H1 (cell line): ENCODE measurements at regions not wholly inside any gene's neighbourhood (a gene's known extent, or its start where the extent isn't known, plus 50 kb on each side); places are given as distances from the start of the nearest gene placed in this dataset.

ENCODE experiments used
- HDAC2 ChIP-seq, 2 experiments: fragments of 300-600 bp in 1 of 2; sonication (generic) in 1 of 2; IDR thresholded peaks; 2 replicates each; pipeline ENCODE4 v1.6.1; 2011 to 2012; ENCODE audit warnings: low read depth in 2 of 2, low read length in 2 of 2, mild to moderate bottlenecking in 2 of 2, moderate library complexity in 2 of 2, borderline replicate concordance in 1 of 2, inconsistent platforms in 1 of 2
- KDM4A ChIP-seq: IDR thresholded peaks from one replicate; pipeline ENCODE4 v1.7.1; 2012; ENCODE audit warnings: low read depth, mild to moderate bottlenecking, moderate library complexity, low read length, inconsistent platforms; ENCODE audit not compliant: severe bottlenecking
- YY1 ChIP-seq: IDR thresholded peaks from 2 replicates; pipeline ENCODE4 v1.6.1; 2011; ENCODE audit warnings: low read depth, mild to moderate bottlenecking, low read length

GRCh38 chr13:79673993-79674377 is 193.0 kb downstream of the NDFIP2 start (continued):
- TF ChIP-seq KDM4A (no peak), HDAC2 (IDR thresholded peaks at IDR 0.05; ENCODE audit: borderline replicate concordance in 1 of 2, low read depth in 2 of 2, low read length in 2 of 2) (no peak), YY1 (no peak)
